Activated B cell treated with CpG ODN at 0.5 μM for 24 hours (primary cell): ENCODE measurements at regions not wholly inside any gene's neighbourhood (a gene's known extent, or its start where the extent isn't known, plus 50 kb on each side); places are given as distances from the start of the nearest gene placed in this dataset.

ENCODE experiments used
- ATAC-seq: fragments of 200-7000 bp; cut with Tn5 transposase; one replicate; pipeline ENCODE4 v1.10.0; 2021; ENCODE audit warnings: low read depth, mild to moderate bottlenecking, moderate library complexity
- CTCF ChIA-PET: fragments of 350-600 bp; sonication (Branson Sonifier 250); formaldehyde crosslinking; loops from one replicate; lab custom pipeline; 2021; ENCODE audit warnings: antibody characterized with exemption; lab: Charles Lee
- POLR2A ChIA-PET: fragments of 350-600 bp; sonication (Branson Sonifier 250); formaldehyde crosslinking; loops from one replicate; lab custom pipeline; 2021; ENCODE audit warnings: antibody characterized with exemption; lab: Charles Lee
- DNase-seq: peaks from one replicate; pipeline ENCODE4 v3.0.0; 2022
- H3K27ac Mint-ChIP-seq: one replicate; pipeline ENCODE4 v1.8.0; 2020; ENCODE audit warnings: mixed read lengths
- H3K27me3 Mint-ChIP-seq: one replicate; pipeline ENCODE4 v1.8.0; 2021; ENCODE audit warnings: mixed read lengths
- H3K36me3 Mint-ChIP-seq: one replicate; pipeline ENCODE4 v1.8.0; 2021; ENCODE audit warnings: low read depth, mixed read lengths
- H3K4me1 Mint-ChIP-seq: one replicate; pipeline ENCODE4 v1.8.0; 2021; ENCODE audit warnings: mixed read lengths
- H3K4me3 Mint-ChIP-seq: one replicate; pipeline ENCODE4 v1.8.0; 2020; ENCODE audit warnings: mild to moderate bottlenecking, mixed read lengths
- H3K9me3 Mint-ChIP-seq: one replicate; pipeline ENCODE4 v1.8.0; 2020; ENCODE audit warnings: mixed read lengths
- intact Hi-C: fragments of 100-400 bp; cut with micrococcal nuclease; formaldehyde crosslinking; loops from one replicate; pipeline ENCODE4 v1.15.1; 2024
- TF ChIP-seq, protein P1 (sequence below): fragments of 200-600 bp; IDR thresholded peaks from one replicate; pipeline ENCODE4 v1.8.0; 2022; ENCODE audit warnings: antibody characterized with exemption, mild to moderate bottlenecking

DNA sequence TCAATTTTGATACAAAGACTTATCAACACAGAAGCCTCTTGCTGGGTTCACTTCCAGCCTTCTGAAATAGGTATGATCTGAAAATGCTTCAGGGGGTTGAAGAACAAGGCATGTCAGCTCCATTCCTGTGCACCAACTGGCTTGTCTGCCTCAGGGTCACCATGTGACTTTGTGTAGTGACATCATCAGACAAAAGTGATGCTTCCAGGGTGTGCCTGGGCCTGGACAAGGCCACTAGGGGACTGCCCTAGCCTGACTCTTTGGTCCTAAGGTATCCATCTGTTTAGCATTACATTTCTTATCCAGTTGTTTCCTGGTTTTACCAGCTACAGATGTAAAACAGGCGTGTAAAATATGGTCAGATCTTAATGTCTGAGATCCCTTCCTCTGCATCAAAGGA is 155.6 kb downstream of the CAND1 start:
- ChIA-PET CTCF (no interaction called here), POLR2A (no interaction called here)
- Mint-ChIP-seq H3K9me3 (no peaks in the 10 kb centered on the region), H3K27ac (no peak overlapping the region), H3K27me3 (peaks cover 14% of the 10 kb centered on the region), H3K36me3 (no peaks in the 10 kb centered on the region), H3K4me3 (no peak overlapping the region), H3K4me1 (no peaks in the 10 kb centered on the region)
- intact Hi-C loops = no loop called here
- TF ChIP-seq, protein P1, sequence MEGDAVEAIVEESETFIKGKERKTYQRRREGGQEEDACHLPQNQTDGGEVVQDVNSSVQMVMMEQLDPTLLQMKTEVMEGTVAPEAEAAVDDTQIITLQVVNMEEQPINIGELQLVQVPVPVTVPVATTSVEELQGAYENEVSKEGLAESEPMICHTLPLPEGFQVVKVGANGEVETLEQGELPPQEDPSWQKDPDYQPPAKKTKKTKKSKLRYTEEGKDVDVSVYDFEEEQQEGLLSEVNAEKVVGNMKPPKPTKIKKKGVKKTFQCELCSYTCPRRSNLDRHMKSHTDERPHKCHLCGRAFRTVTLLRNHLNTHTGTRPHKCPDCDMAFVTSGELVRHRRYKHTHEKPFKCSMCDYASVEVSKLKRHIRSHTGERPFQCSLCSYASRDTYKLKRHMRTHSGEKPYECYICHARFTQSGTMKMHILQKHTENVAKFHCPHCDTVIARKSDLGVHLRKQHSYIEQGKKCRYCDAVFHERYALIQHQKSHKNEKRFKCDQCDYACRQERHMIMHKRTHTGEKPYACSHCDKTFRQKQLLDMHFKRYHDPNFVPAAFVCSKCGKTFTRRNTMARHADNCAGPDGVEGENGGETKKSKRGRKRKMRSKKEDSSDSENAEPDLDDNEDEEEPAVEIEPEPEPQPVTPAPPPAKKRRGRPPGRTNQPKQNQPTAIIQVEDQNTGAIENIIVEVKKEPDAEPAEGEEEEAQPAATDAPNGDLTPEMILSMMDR = no peak
- DNase-seq (no peak), ATAC-seq (no peak)

DNA sequence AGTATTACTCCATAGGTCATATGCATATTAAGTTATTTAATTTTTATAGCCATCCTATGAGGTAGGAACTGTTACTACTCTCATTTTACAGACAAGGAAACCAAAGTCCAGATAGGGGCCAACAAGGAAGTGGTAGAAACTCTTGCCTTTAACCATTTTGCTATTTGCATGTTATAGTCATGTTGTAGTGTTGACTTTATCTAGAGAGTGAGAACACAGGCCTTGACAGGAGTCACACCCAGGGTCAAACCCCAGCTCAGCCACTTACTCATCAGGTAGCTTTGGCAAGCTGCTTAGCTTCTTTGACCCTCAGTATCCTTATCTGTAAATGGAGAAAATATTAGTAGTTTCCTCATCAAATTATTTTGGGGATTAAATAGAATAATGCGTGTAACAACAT is 156.2 kb downstream of the CAND1 start:
- DNase-seq (no peak), ATAC-seq (no peak)
- intact Hi-C loops = no loop called here
- Mint-ChIP-seq H3K9me3 (no peaks in the 10 kb centered on the region), H3K4me3 (no peak overlapping the region), H3K4me1 (no peaks in the 10 kb centered on the region), H3K27ac (no peak overlapping the region), H3K27me3 (peaks cover 14% of the 10 kb centered on the region), H3K36me3 (no peaks in the 10 kb centered on the region)
- ChIA-PET POLR2A (no interaction called here), CTCF (interaction anchor here (1.0 kb wide), 1 partner anchor 518 kb away, joined by 3 read pairs; no protein-coding TSS in a partner anchor)
- TF ChIP-seq, protein P1 = no peak

DNA sequence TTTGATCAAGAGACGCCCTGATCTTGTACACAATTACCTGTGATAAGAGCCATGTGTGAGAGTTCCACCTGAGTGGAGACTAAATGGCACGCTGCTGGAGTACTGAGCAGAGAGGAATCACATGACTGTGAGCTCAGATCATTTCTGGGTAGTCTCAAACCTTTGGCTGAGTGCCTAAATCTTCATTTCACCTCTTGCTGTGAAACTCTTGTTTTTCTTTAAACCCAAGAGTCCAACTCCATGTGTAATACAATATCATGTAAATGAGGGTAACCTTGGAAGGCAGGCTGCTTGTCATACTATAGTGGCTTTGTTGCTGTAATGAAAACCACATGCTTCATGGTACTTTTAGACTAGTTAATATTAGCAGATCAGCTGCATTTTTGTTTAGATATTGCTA is 156.9 kb downstream of the CAND1 start:
- Mint-ChIP-seq H3K27me3 (peaks cover 14% of the 10 kb centered on the region), H3K4me1 (no peaks in the 10 kb centered on the region), H3K4me3 (no peak overlapping the region), H3K27ac (no peak overlapping the region), H3K36me3 (no peaks in the 10 kb centered on the region), H3K9me3 (no peaks in the 10 kb centered on the region)
- TF ChIP-seq, protein P1 = no peak
- ATAC-seq = no peak
- DNase-seq = no peak
- intact Hi-C loops = no loop called here
- ChIA-PET POLR2A (no interaction called here), CTCF (interaction anchor here (1.0 kb wide), 1 partner anchor 517 kb away, joined by 3 read pairs; no protein-coding TSS in a partner anchor)

DNA sequence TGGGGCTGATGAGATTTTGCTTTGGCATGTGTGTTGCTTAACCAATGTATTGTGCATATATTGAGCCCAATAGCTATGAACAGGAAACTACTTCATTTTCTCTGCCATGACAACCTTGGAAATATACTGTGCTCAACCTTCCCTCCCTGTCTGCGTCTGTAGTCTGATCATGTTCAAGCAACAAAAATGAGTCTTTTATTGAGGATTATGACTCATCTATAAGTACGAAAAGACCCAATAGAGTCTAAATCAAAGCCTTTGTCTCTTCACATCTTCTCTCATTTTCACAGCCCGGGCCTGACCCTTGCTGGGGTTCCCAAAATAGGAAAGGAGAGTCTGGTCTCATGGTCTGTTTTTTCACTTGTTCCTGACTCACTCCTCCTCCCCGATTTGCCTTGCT is 158.2 kb downstream of the CAND1 start:
- Mint-ChIP-seq H3K36me3 (no peaks in the 10 kb centered on the region), H3K4me3 (no peak overlapping the region), H3K9me3 (no peaks in the 10 kb centered on the region), H3K27me3 (peaks cover 14% of the 10 kb centered on the region), H3K4me1 (no peaks in the 10 kb centered on the region), H3K27ac (no peak overlapping the region)
- intact Hi-C loops = no loop called here
- TF ChIP-seq, protein P1 = no peak
- ATAC-seq (no peak), DNase-seq (no peak)
- ChIA-PET CTCF (no interaction called here), POLR2A (no interaction called here)

DNA sequence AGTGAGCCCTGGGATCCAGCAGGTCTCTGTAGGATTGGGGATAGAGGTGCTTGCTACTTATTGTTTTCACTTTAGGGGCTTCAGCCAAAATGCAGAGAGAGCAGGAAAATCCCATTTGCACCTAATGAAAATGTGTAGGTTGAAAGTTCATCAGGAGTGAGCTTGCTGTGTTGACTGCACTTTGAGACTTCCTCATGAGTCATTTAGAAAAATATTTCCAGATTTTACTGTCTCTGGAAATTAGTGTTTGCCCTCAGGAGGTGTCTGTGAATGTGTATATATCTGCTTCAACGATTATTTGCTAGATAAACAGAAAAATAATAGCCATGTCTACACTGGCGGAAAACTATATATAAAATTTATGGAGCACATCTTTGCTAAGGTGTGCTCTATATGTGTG is 159.3 kb downstream of the CAND1 start:
- POLR2A ChIA-PET = no interaction called here
- Mint-ChIP-seq H3K9me3 (no peaks in the 10 kb centered on the region), H3K27ac (no peak overlapping the region), H3K4me3 (no peak overlapping the region), H3K27me3 (peaks cover 12% of the 10 kb centered on the region), H3K36me3 (no peaks in the 10 kb centered on the region), H3K4me1 (peaks cover 2% of the 10 kb centered on the region)
- intact Hi-C loops = no loop called here
- CTCF ChIA-PET = no interaction called here
- DNase-seq = no peak
- TF ChIP-seq, protein P1 = no peak
- no peak for ATAC-seq
